GM11168 (cell line): ENCODE measurements at regions not wholly inside any gene's neighbourhood (a gene's known extent, or its start where the extent isn't known, plus 50 kb on each side); places are given as distances from the start of the nearest gene placed in this dataset.
"Not testable (repeated sequence)": the region's sequence is repeated elsewhere in the genome, so short reads cannot be mapped to it uniquely, and the experiment has no call there.

Experiments used
- in situ Hi-C: fragments of 300-500 bp; cut with MboI; formaldehyde crosslinking; loops from one replicate; pipeline ENCODE4 v1.12.0; 2022; ENCODE audit warnings: low sequenced_read_pairs; ENCODE audit not compliant: unreplicated experiment

GRCh38 chr12:9454021-9454420, 153.7 kb downstream of the KLRB1 start:
- in situ Hi-C loops, result not testable (repeated sequence)

- in situ Hi-C loops, result not testable (repeated sequence)
Observed at GRCh38 chr12:9450127-9450567, 157.6 kb downstream of the KLRB1 start.

- in situ Hi-C loops, result not testable (repeated sequence)
Observed at GRCh38 chr12:9449657-9450126, 158.0 kb downstream of the KLRB1 start.

- in situ Hi-C loops, result no loop called here
Observed at GRCh38 chr12:9449181-9449580, 158.5 kb downstream of the KLRB1 start.

- in situ Hi-C loops, result not testable (repeated sequence)
Observed at GRCh38 chr12:9448648-9449047, 159.1 kb downstream of the KLRB1 start.

GRCh38 chr12:9447791-9448614, 159.7 kb downstream of the KLRB1 start:
- in situ Hi-C loops, result not testable (repeated sequence)

- in situ Hi-C loops, result not testable (repeated sequence)
Observed at GRCh38 chr12:9446883-9447761, 160.6 kb downstream of the KLRB1 start.

- in situ Hi-C loops, result loop anchor here (5.0 kb wide), 1 partner anchor 153 kb away; no protein-coding TSS in a partner anchor
Observed at GRCh38 chr12:9440428-9440827, 167.3 kb downstream of the KLRB1 start.

GRCh38 chr12:9435682-9436081, 172.0 kb downstream of the KLRB1 start:
- in situ Hi-C loops, result not testable (repeated sequence)

- in situ Hi-C loops, result not testable (repeated sequence)
Observed at GRCh38 chr12:9430385-9430784, 177.3 kb downstream of the KLRB1 start.

GRCh38 chr12:9428856-9429255, 178.9 kb downstream of the KLRB1 start:
- in situ Hi-C loops, result not testable (repeated sequence)

- in situ Hi-C loops, result not testable (repeated sequence)
Observed at GRCh38 chr12:9425429-9425828, 182.3 kb downstream of the KLRB1 start.

- in situ Hi-C loops, result not testable (repeated sequence)
Observed at GRCh38 chr12:9424175-9424740, 183.5 kb downstream of the KLRB1 start.

GRCh38 chr12:9422689-9423088, 185.0 kb downstream of the KLRB1 start:
- in situ Hi-C loops, result not testable (repeated sequence)

GRCh38 chr12:9421520-9422086, 186.1 kb downstream of the KLRB1 start:
- in situ Hi-C loops, result not testable (repeated sequence)

- in situ Hi-C loops, result not testable (repeated sequence)
Observed at GRCh38 chr12:9420817-9421519, 186.7 kb downstream of the KLRB1 start.

- in situ Hi-C loops, result loop anchor here (5.0 kb wide), 1 partner anchor 106 kb away; no protein-coding TSS in a partner anchor
Observed at GRCh38 chr12:9418669-9419041, 189.1 kb downstream of the KLRB1 start.

- in situ Hi-C loops, result loop anchor here (5.0 kb wide), 1 partner anchor 106 kb away; no protein-coding TSS in a partner anchor
Observed at GRCh38 chr12:9417947-9418668, 189.6 kb downstream of the KLRB1 start.

GRCh38 chr12:9417341-9417740, 190.4 kb downstream of the KLRB1 start:
- in situ Hi-C loops, result loop anchor here (5.0 kb wide), 1 partner anchor 105 kb away; no protein-coding TSS in a partner anchor
